HG03342 (cell line): ENCODE measurements at regions not wholly inside any gene's neighbourhood (a gene's known extent, or its start where the extent isn't known, plus 50 kb on each side); places are given as distances from the start of the nearest gene placed in this dataset.

ENCODE experiments used
- ATAC-seq: cut with Tn5 transposase; IDR thresholded peaks from one replicate; pipeline ENCODE4 v1.9.1; 2021; ENCODE audit warnings: mild to moderate bottlenecking, moderate library complexity; ENCODE audit not compliant: unreplicated experiment

- ATAC-seq: no peak
Observed at GRCh38 chr17:71229070-71229469, 891.8 kb upstream of the SOX9 start.

- no peak for ATAC-seq
Observed at GRCh38 chr17:71232801-71233559, 887.8 kb upstream of the SOX9 start.

GRCh38 chr17:71234349-71234748 lies 886.5 kb upstream of the SOX9 start:
- no peak for ATAC-seq

GRCh38 chr17:71237903-71238538 lies 882.8 kb upstream of the SOX9 start:
- ATAC-seq: no peak

GRCh38 chr17:71247441-71248015 lies 873.3 kb upstream of the SOX9 start:
- ATAC-seq: no peak

- no peak for ATAC-seq
Observed at GRCh38 chr17:71251276-71251675, 869.5 kb upstream of the SOX9 start.

GRCh38 chr17:71251951-71252350 lies 868.9 kb upstream of the SOX9 start:
- no peak for ATAC-seq

GRCh38 chr17:71252436-71252835 lies 868.4 kb upstream of the SOX9 start:
- no peak for ATAC-seq

- no peak for ATAC-seq
Observed at GRCh38 chr17:71257096-71257495, 863.7 kb upstream of the SOX9 start.

- ATAC-seq: no peak
Observed at GRCh38 chr17:71260366-71260940, 860.4 kb upstream of the SOX9 start.

GRCh38 chr17:71262586-71262985 lies 858.2 kb upstream of the SOX9 start:
- ATAC-seq: no peak

GRCh38 chr17:71267668-71268067 lies 853.2 kb upstream of the SOX9 start:
- ATAC-seq: no peak

GRCh38 chr17:71269201-71269600 lies 851.6 kb upstream of the SOX9 start:
- no peak for ATAC-seq

- no peak for ATAC-seq
Observed at GRCh38 chr17:71273441-71273840, 847.4 kb upstream of the SOX9 start.

GRCh38 chr17:71276079-71276478 lies 844.7 kb upstream of the SOX9 start:
- ATAC-seq: no peak

GRCh38 chr17:71283486-71283885 lies 837.3 kb upstream of the SOX9 start:
- ATAC-seq: no peak

GRCh38 chr17:71284032-71284755 lies 836.6 kb upstream of the SOX9 start:
- ATAC-seq: no peak

GRCh38 chr17:71286625-71287024 lies 834.2 kb upstream of the SOX9 start:
- no peak for ATAC-seq

- no peak for ATAC-seq
Observed at GRCh38 chr17:71287071-71287823, 833.6 kb upstream of the SOX9 start.

GRCh38 chr17:71292006-71292405 lies 828.8 kb upstream of the SOX9 start:
- no peak for ATAC-seq

GRCh38 chr17:71296005-71296404 lies 824.8 kb upstream of the SOX9 start:
- ATAC-seq: no peak
